ENCODE measurements at regions not wholly inside any gene's neighbourhood (a gene's known extent, or its start where the extent isn't known, plus 50 kb on each side); places are given as distances from the start of the nearest gene placed in this dataset.

- no peaks in the 10 kb centered on the region for H3K27me3 ChIP-seq
- H3K4me3 ChIP-seq, result no peak overlapping the region
- intact Hi-C loops (cut with DNase I; ENCODE audit: low total_unique reads) (no loop called here), in situ Hi-C loops (cut with MboI; ENCODE audit: low pct_ligation_motif_present in 1 of 4, low pct_unique_long_range_greater_than_20kb in 1 of 4, low sequenced_read_pairs in 3 of 4) (no loop called here)
- no peak overlapping the region for H3K27ac ChIP-seq
- no peak for DNase-seq
- TF ChIP-seq POLR2AphosphoS5 (IDR thresholded peaks at IDR 0.05), result no peak
- no peak for TF ChIP-seq EP300 (IDR thresholded peaks at IDR 0.05; ENCODE audit: low read depth)
- no peak for TF ChIP-seq CTCF (IDR thresholded peaks at IDR 0.05)
- no peak for TF ChIP-seq POLR2A (IDR thresholded peaks at IDR 0.05)
- peaks cover 0 to 10% (median 4%) of the 10 kb centered on the region in 4 donors for H3K4me1 ChIP-seq
- no peaks in the 10 kb centered on the region for H3K9me3 ChIP-seq
- WGBS, 2 donors (ENCODE audit: low coverage in 1 of 2), result 81% methylated on average over 8 of the region's 8 CpGs; no CpG with 5 or more reads in 1 of the 2 donors
- H3K36me3 ChIP-seq, result no peaks in the 10 kb centered on the region
Observed at GRCh38 chr11:130578738-130579368, 130.4 kb downstream of the ADAMTS15 start.

- no peaks in the 10 kb centered on the region for H3K36me3 ChIP-seq
- in situ Hi-C loops (cut with MboI; ENCODE audit: low pct_ligation_motif_present in 1 of 4, low pct_unique_long_range_greater_than_20kb in 1 of 4, low sequenced_read_pairs in 3 of 4), result no loop called here
- H3K9me3 ChIP-seq, result no peaks in the 10 kb centered on the region
- TF ChIP-seq EP300 (IDR thresholded peaks at IDR 0.05; ENCODE audit: low read depth), result no peak
- TF ChIP-seq POLR2A (IDR thresholded peaks at IDR 0.05), result no peak
- TF ChIP-seq POLR2AphosphoS5 (IDR thresholded peaks at IDR 0.05), result no peak
- no peak for TF ChIP-seq CTCF (IDR thresholded peaks at IDR 0.05)
- no peak overlapping the region for H3K4me3 ChIP-seq
- 21 to 50% methylated on average over 2 to 4 of the region's 4 CpGs for WGBS, 2 donors (ENCODE audit: low coverage in 1 of 2)
- intact Hi-C loops (cut with DNase I; ENCODE audit: low total_unique reads), result no loop called here
- H3K27me3 ChIP-seq, result no peaks in the 10 kb centered on the region
- H3K4me1 ChIP-seq, result peaks cover 0 to 10% (median 4%) of the 10 kb centered on the region in 4 donors
- H3K27ac ChIP-seq, result peak overlapping the region; percentile 21 to 54 (median 51)
- DNase-seq, result no peak
Observed at GRCh38 chr11:130580372-130580771, 131.9 kb downstream of the ADAMTS15 start.

DNA sequence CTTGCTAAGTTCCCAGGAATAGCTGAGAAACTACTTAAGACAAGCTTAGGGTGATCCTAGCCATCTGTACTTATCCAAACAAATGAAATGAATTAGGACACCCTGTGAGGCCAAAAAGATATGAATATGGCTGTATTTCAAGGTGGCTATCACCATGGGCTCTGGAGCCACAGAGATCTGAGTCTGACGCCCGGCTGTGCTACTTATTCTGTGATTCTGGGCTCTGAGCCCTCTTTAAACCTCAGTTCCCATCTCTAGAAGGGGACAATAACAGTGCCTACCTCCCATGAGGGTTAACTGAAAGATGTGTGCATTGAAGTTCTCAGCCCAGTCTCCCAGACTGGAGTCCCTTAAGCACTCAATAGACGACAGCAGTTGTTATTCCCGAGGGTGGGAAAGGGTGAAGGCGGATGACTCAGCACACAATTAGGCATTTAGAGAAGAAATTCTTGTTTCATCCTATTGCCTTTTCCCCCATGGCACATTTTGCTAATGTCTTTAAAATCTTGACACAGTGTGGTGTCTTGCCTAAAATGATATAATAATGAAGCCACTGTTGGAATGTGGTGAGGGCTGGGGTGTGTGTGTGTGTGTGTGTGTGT lies 132.5 kb downstream of the ADAMTS15 start:
- Histone ChIP-seq H3K36me3 (no peaks in the 10 kb centered on the region), H3K9me3 (no peaks in the 10 kb centered on the region), H3K27me3 (no peaks in the 10 kb centered on the region), H3K4me3 (no peak overlapping the region), H3K27ac (peak overlapping the region in 3 of 4 donors; percentile 50 to 54 (median 52)), H3K4me1 (peaks cover 0 to 10% (median 4%) of the 10 kb centered on the region in 4 donors)
- in situ Hi-C loops (cut with MboI; ENCODE audit: low pct_ligation_motif_present in 1 of 4, low pct_unique_long_range_greater_than_20kb in 1 of 4, low sequenced_read_pairs in 3 of 4), result no loop called here
- TF ChIP-seq EP300 (IDR thresholded peaks at IDR 0.05; ENCODE audit: low read depth) (no peak), POLR2AphosphoS5 (IDR thresholded peaks at IDR 0.05) (no peak), CTCF (IDR thresholded peaks at IDR 0.05) (no peak), POLR2A (IDR thresholded peaks at IDR 0.05) (no peak)
- 69 to 75% methylated on average over 3 to 5 of the region's 5 CpGs for WGBS, 2 donors (ENCODE audit: low coverage in 1 of 2)
- no peak for DNase-seq
- intact Hi-C loops (cut with DNase I; ENCODE audit: low total_unique reads), result no loop called here

- H3K36me3 ChIP-seq, result no peaks in the 10 kb centered on the region
- H3K4me3 ChIP-seq, result no peak overlapping the region
- peaks cover 0 to 10% (median 4%) of the 10 kb centered on the region in 4 donors for H3K4me1 ChIP-seq
- DNase-seq, result no peak
- no peaks in the 10 kb centered on the region for H3K27me3 ChIP-seq
- in situ Hi-C loops (cut with MboI; ENCODE audit: low pct_ligation_motif_present in 1 of 4, low pct_unique_long_range_greater_than_20kb in 1 of 4, low sequenced_read_pairs in 3 of 4), result no loop called here
- intact Hi-C loops (cut with DNase I; ENCODE audit: low total_unique reads), result no loop called here
- H3K9me3 ChIP-seq, result no peaks in the 10 kb centered on the region
- TF ChIP-seq POLR2AphosphoS5 (IDR thresholded peaks at IDR 0.05) (no peak), CTCF (IDR thresholded peaks at IDR 0.05) (no peak), POLR2A (IDR thresholded peaks at IDR 0.05) (no peak), EP300 (IDR thresholded peaks at IDR 0.05; ENCODE audit: low read depth) (no peak)
- peak overlapping the region in 2 of 4 donors; percentile 42 to 52 for H3K27ac ChIP-seq
- WGBS, 2 donors (ENCODE audit: low coverage in 1 of 2), result 78 to 83% methylated on average over 2 of the region's 2 CpGs
Observed at GRCh38 chr11:130581646-130582045, 133.2 kb downstream of the ADAMTS15 start.

All from transverse colon (tissue), 4 donors.